Fibroblast of mammary gland (primary cell): ENCODE measurements at regions not wholly inside any gene's neighbourhood (a gene's known extent, or its start where the extent isn't known, plus 50 kb on each side); places are given as distances from the start of the nearest gene placed in this dataset.
A peak's percentile ranks its signal among the peaks of the same experiment; 100 is the strongest.
"Not testable (repeated sequence)": the region's sequence is repeated elsewhere in the genome, so short reads cannot be mapped to it uniquely, and the experiment has no call there.

Source experiments
- DNase-seq: peaks from one replicate; pipeline ENCODE4 v3.0.0-alpha.2; 2010; ENCODE audit warnings: low read depth
- H3K4me3 ChIP-seq: 2 replicates; pipeline ENCODE4 v1.5.1; 2011; ENCODE audit warnings: low read depth, mild to moderate bottlenecking, low read length, moderate library complexity; ENCODE audit not compliant: control insufficient read depth
- CTCF ChIP-seq: conservative IDR thresholded peaks from 2 replicates; pipeline ENCODE4 v1.5.1; 2011; ENCODE audit warnings: low read depth, low read length, inconsistent platforms; ENCODE audit not compliant: control insufficient read depth, insufficient read depth

- no peak for TF ChIP-seq CTCF
- DNase-seq = no peak
These were observed 1257.0 kb upstream of the GYPC start for GRCh38 chr2:125398738-125399524.

GRCh38 chr2:125405816-125406215 is 1250.1 kb upstream of the GYPC start:
- no peak for TF ChIP-seq CTCF
- peak; percentile 83 for DNase-seq
- H3K4me3 ChIP-seq = no peak overlapping the region

More at GRCh38 chr2:125398738-125399524, 1257.0 kb upstream of the GYPC start:
- H3K4me3 ChIP-seq = no peak overlapping the region

- no peak for TF ChIP-seq CTCF
- no peak for DNase-seq
- H3K4me3 ChIP-seq = no peak overlapping the region
These were observed 1247.0 kb upstream of the GYPC start for GRCh38 chr2:125408874-125409538.

- no peak for DNase-seq
- no peak for TF ChIP-seq CTCF
- no peak overlapping the region for H3K4me3 ChIP-seq
These were observed 1237.5 kb upstream of the GYPC start for GRCh38 chr2:125418483-125418882.

- DNase-seq, H3K4me3 ChIP-seq: not testable (repeated sequence)
These were observed 1233.7 kb upstream of the GYPC start for GRCh38 chr2:125422198-125422770.

GRCh38 chr2:125424266-125424785 is 1231.6 kb upstream of the GYPC start:
- TF ChIP-seq CTCF = no peak
- H3K4me3 ChIP-seq = no peak overlapping the region
- DNase-seq = no peak
